ENCODE measurements at regions not wholly inside any gene's neighbourhood (a gene's known extent, or its start where the extent isn't known, plus 50 kb on each side); places are given as distances from the start of the nearest gene placed in this dataset.

GRCh38 chr14:85333841-85334240 is 196.1 kb upstream of the FLRT2 start:
- TF ChIP-seq CTCF (conservative IDR thresholded peaks at IDR 0.05 in 1 of 2, IDR thresholded peaks at IDR 0.05 in 1 of 2; ENCODE audit: extremely low read depth in 1 of 2, insufficient read depth in 1 of 2, low read depth in 1 of 2, low read length in 2 of 2) (no peak), EZH2 (IDR thresholded peaks at IDR 0.05; ENCODE audit: borderline replicate concordance, low read length) (no peak)

Data from mammary epithelial cell (primary cell).